IMR-90 (cell line): ENCODE measurements at regions not wholly inside any gene's neighbourhood (a gene's known extent, or its start where the extent isn't known, plus 50 kb on each side); places are given as distances from the start of the nearest gene placed in this dataset.

ENCODE experiments used
- ATAC-seq: fragments of 200-7000 bp; cut with Tn5 transposase; 2 replicates; pipeline ENCODE4 v1.9.1; 2020; ENCODE audit warnings: low read depth, mild to moderate bottlenecking, moderate library complexity
- BruUV-seq: library from RNA; stranded (reverse); fragments of 400-500 nt; replicated peaks from 2 replicates; lab custom pipeline; 2021; lab: Mats Ljungman, UMichigan
- CTCF ChIA-PET: fragments of 300-600 bp; formaldehyde crosslinking; extraction: SDS; loops from one replicate; lab custom pipeline; 2021; ENCODE audit warnings: antibody characterized with exemption; lab: Yijun Ruan, JAX
- POLR2A ChIA-PET: fragments of 300-600 bp; sonication (Branson Sonifier 250); formaldehyde crosslinking; loops from one replicate; lab custom pipeline; 2022; ENCODE audit warnings: antibody characterized with exemption; ENCODE audit not compliant: unreplicated experiment; lab: Charles Lee
- DNase-seq: peaks from one replicate; pipeline ENCODE4 v3.0.0; 2013
- H2AFZ ChIP-seq: replicated peaks from 2 replicates; pipeline ENCODE3; 2013; ENCODE audit warnings: low read length, mild to moderate bottlenecking; ENCODE audit not compliant: poor library complexity
- H2AK5ac ChIP-seq: 2 replicates; pipeline ENCODE4 v1.6.1; 2013; ENCODE audit warnings: low read depth, low read length, inconsistent platforms
- H2AK9ac ChIP-seq: replicated peaks from 2 replicates; pipeline ENCODE3; 2013; ENCODE audit warnings: mild to moderate bottlenecking, low read depth, low read length, moderate library complexity; ENCODE audit not compliant: poor library complexity
- H2BK120ac ChIP-seq: 2 replicates; pipeline ENCODE4 v1.6.1; 2013; ENCODE audit warnings: low read depth, low read length, inconsistent platforms
- H2BK15ac ChIP-seq: 3 replicates; pipeline ENCODE4 v1.6.1; 2013; ENCODE audit warnings: low read depth, low read length, inconsistent platforms
- H2BK20ac ChIP-seq: 2 replicates; pipeline ENCODE4 v1.6.1; 2013; ENCODE audit warnings: low read depth, mild to moderate bottlenecking, inconsistent platforms, low read length, moderate library complexity
- H2BK5ac ChIP-seq: 2 replicates; pipeline ENCODE4 v1.6.1; 2013; ENCODE audit warnings: mild to moderate bottlenecking, low read depth, low read length, inconsistent platforms; ENCODE audit not compliant: poor library complexity, severe bottlenecking
- H3K14ac ChIP-seq: replicated peaks from 2 replicates; pipeline ENCODE4 v1.6.1; 2013; ENCODE audit warnings: low read depth, low read length, inconsistent platforms
- H3K18ac ChIP-seq: 2 replicates; pipeline ENCODE4 v1.6.1; 2013; ENCODE audit warnings: low read depth, low read length, control low read depth
- H3K23ac ChIP-seq: 2 replicates; pipeline ENCODE4 v1.6.1; 2013; ENCODE audit warnings: low read depth, low read length, inconsistent platforms
- H3K27ac ChIP-seq: 2 replicates; pipeline ENCODE4 v1.5.1; 2013; ENCODE audit warnings: mild to moderate bottlenecking, control low read depth, low read length; ENCODE audit not compliant: insufficient read depth
- H3K27me3 ChIP-seq: 2 replicates; pipeline ENCODE4 v1.6.1; 2013; ENCODE audit warnings: low read length; ENCODE audit not compliant: control insufficient read depth, insufficient read depth
- H3K36me3 ChIP-seq: 2 replicates; pipeline ENCODE4 v1.6.1; 2013; ENCODE audit warnings: low read length, mixed read lengths; ENCODE audit not compliant: control insufficient read depth, insufficient read depth
- H3K4ac ChIP-seq: 2 replicates; pipeline ENCODE4 v1.6.1; 2013; ENCODE audit warnings: low read depth, low read length, inconsistent platforms
- H3K4me1 ChIP-seq: 2 replicates; pipeline ENCODE4 v1.6.1; 2013; ENCODE audit warnings: low read length, mixed read lengths; ENCODE audit not compliant: control insufficient read depth, insufficient read depth
- H3K4me2 ChIP-seq: 2 replicates; pipeline ENCODE4 v1.6.1; 2013; ENCODE audit warnings: low read depth, mild to moderate bottlenecking, control low read depth, low read length, moderate library complexity
- H3K4me3 ChIP-seq: 2 replicates; pipeline ENCODE4 v1.5.1; 2013; ENCODE audit warnings: low read depth, mild to moderate bottlenecking, control low read depth, low read length, moderate library complexity; ENCODE audit not compliant: insufficient read depth
- H3K56ac ChIP-seq: 2 replicates; pipeline ENCODE4 v1.6.1; 2013; ENCODE audit warnings: low read length, inconsistent platforms; ENCODE audit not compliant: insufficient read depth; ENCODE audit errors: extremely low read depth
- H3K79me1 ChIP-seq, 2 experiments: 2 replicates each; pipeline ENCODE4 v1.6.1; 2013; ENCODE audit warnings: low read length in 2 of 2, inconsistent platforms in 1 of 2, low read depth in 1 of 2
- H3K9ac ChIP-seq: 2 replicates; pipeline ENCODE4 v1.6.1; 2013; ENCODE audit warnings: low read depth, low read length, control low read depth
- H3K9me1 ChIP-seq: 2 replicates; pipeline ENCODE4 v1.6.1; 2013; ENCODE audit warnings: low read length, inconsistent platforms; ENCODE audit not compliant: insufficient read depth
- H3K9me3 ChIP-seq: 2 replicates; pipeline ENCODE4 v1.6.1; 2013; ENCODE audit warnings: low read length; ENCODE audit not compliant: control insufficient read depth, insufficient read depth
- H4K20me1 ChIP-seq: 2 replicates; pipeline ENCODE4 v1.6.1; 2013; ENCODE audit warnings: low read length, inconsistent platforms; ENCODE audit not compliant: insufficient read depth
- H4K5ac ChIP-seq: 2 replicates; pipeline ENCODE4 v1.6.1; 2013; ENCODE audit warnings: mild to moderate bottlenecking, low read depth, low read length, control low read depth
- H4K8ac ChIP-seq, 2 experiments: 2 replicates each; pipeline ENCODE4 v1.6.1; 2013; ENCODE audit warnings: low read depth in 2 of 2, low read length in 2 of 2, control low read depth in 1 of 2, inconsistent platforms in 1 of 2
- H4K91ac ChIP-seq: 2 replicates; pipeline ENCODE4 v1.6.1; 2013; ENCODE audit warnings: low read depth, low read length, inconsistent platforms; ENCODE audit not compliant: insufficient read depth
- CEBPB ChIP-seq: IDR thresholded peaks from 2 replicates; pipeline ENCODE4 v1.6.1; 2012; ENCODE audit warnings: low read depth, low read length, improper control_type of control experiment
- CHD1 ChIP-seq: IDR thresholded peaks from 2 replicates; pipeline ENCODE4 v1.6.1; 2012; ENCODE audit warnings: low read depth, low read length, improper control_type of control experiment
- MXI1 ChIP-seq: IDR thresholded peaks from 2 replicates; pipeline ENCODE4 v1.6.1; 2012; ENCODE audit warnings: low read depth, mild to moderate bottlenecking, low read length, moderate library complexity, borderline replicate concordance
- RAD21 ChIP-seq: IDR thresholded peaks from 2 replicates; pipeline ENCODE4 v1.6.1; 2012; ENCODE audit warnings: low read length, improper control_type of control experiment
- RCOR1 ChIP-seq: IDR thresholded peaks from 2 replicates; pipeline ENCODE4 v1.6.1; 2012; ENCODE audit warnings: mild to moderate bottlenecking, low read length, improper control_type of control experiment; ENCODE audit not compliant: insufficient replicate concordance
- WGBS, 2 experiments: methylation state at CpG; one replicate each; pipeline versions ENCODE4 v1.1.5 to v1.1.7; 2013; ENCODE audit warnings: missing lambda C conversion rate in 2 of 2; ENCODE audit not compliant: insufficient read length in 1 of 2; ENCODE audit errors: extremely low coverage in 2 of 2; 5-methylcytosine and 5-hydroxymethylcytosine counted together
- dilution Hi-C: fragments of 300-500 bp; cut with HindIII; formaldehyde crosslinking; loops from one replicate; pipeline ENCODE4 v1.14.3; 2018; ENCODE audit warnings: low sequenced_read_pairs; ENCODE audit not compliant: unreplicated experiment
- in situ Hi-C: fragments of 300-500 bp; cut with MboI; formaldehyde crosslinking; loops from 3 replicates; pipeline ENCODE4 v1.14.3; 2019; ENCODE audit warnings: low sequenced_read_pairs, inconsistent platforms, mixed read lengths
- intact Hi-C: fragments of 100-400 bp; cut with micrococcal nuclease; formaldehyde crosslinking; loops from 2 replicates; pipeline ENCODE4 v1.10.0; 2022

DNA sequence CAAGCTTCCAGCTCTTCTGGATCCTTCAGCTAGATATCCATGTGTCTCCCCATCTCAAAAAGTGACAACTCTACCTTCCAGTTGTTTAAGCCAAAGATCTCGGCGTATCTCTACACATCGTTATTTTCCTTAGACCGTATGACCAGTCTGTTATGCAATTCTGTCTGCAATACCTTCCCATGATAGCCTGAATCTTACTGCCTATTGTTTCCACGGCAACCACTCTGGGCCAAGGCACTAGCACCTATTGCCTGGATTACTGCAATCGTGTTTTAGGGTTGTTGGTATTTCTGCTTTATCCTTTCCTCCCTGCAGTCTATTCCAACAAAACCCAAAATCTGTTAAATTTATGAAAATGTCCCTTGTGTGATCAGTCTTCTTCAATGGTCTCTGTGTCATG lies 448.4 kb downstream of the MTRR start:
- Histone ChIP-seq H3K23ac (no peak overlapping the region), H3K56ac (no peak overlapping the region), H2BK15ac (no peak overlapping the region), H4K91ac (no peak overlapping the region), H3K4me1 (no peaks in the 10 kb centered on the region), H3K9ac (no peak overlapping the region), H3K4me2 (no peak overlapping the region), H3K27ac (no peak overlapping the region), H3K4ac (no peak overlapping the region), H2BK120ac (no peak overlapping the region), H3K79me1 (no peaks in the 10 kb centered on the region), H3K18ac (no peak overlapping the region), H4K8ac (no peak overlapping the region), H2AK5ac (no peak overlapping the region), H2BK20ac (no peak overlapping the region), H4K5ac (no peak overlapping the region), H3K27me3 (no peaks in the 10 kb centered on the region), H4K20me1 (no peaks in the 10 kb centered on the region), H2AK9ac (no peak overlapping the region), H2AFZ (no peak overlapping the region), H2BK5ac (no peak overlapping the region), H3K14ac (no peak overlapping the region), H3K9me3 (no peaks in the 10 kb centered on the region), H3K9me1 (no peaks in the 10 kb centered on the region), H3K4me3 (no peak overlapping the region), H3K36me3 (no peaks in the 10 kb centered on the region)
- WGBS, 2 experiments, result no CpG with 5 or more reads among the region's 6 CpGs
- ATAC-seq (no peak), DNase-seq (no peak)
- POLR2A ChIA-PET, result no interaction called here
- CTCF ChIA-PET, result no interaction called here
- dilution Hi-C loops, result no loop called here
- no TSS peak for BruUV-seq
- intact Hi-C loops, result no loop called here
- TF ChIP-seq MXI1 (no peak), CEBPB (no peak), RCOR1 (no peak), CHD1 (no peak), RAD21 (no peak)
- in situ Hi-C loops, result no loop called here
